Testis (tissue), 2 donors: ENCODE measurements at regions not wholly inside any gene's neighbourhood (a gene's known extent, or its start where the extent isn't known, plus 50 kb on each side); places are given as distances from the start of the nearest gene placed in this dataset.

Experiments used
- DNase-seq: peaks from one replicate; pipeline ENCODE4 v3.0.0-alpha.2; 2019
- H3K27ac ChIP-seq, 2 donors: fragments of 200-600 bp; sonication (generic); one replicate each; pipeline ENCODE4 v1.5.1; 2019
- H3K27me3 ChIP-seq: fragments of 200-600 bp; sonication (generic); one replicate; pipeline ENCODE4 v1.5.1; 2019
- H3K36me3 ChIP-seq: fragments of 200-600 bp; sonication (generic); one replicate; pipeline ENCODE4 v1.5.1; 2017; ENCODE audit warnings: low read depth; ENCODE audit errors: missing control alignments
- H3K4me1 ChIP-seq: fragments of 200-600 bp; sonication (generic); one replicate; pipeline ENCODE4 v1.5.1; 2019
- H3K4me3 ChIP-seq, 2 donors: fragments of 200-600 bp; sonication (generic); one replicate each; pipeline ENCODE4 v1.5.1; 2017 to 2019
- H3K9me3 ChIP-seq: fragments of 200-600 bp; sonication (generic); one replicate; pipeline ENCODE4 v1.5.1; 2017
- CTCF ChIP-seq, 3 experiments: fragments of 450-650 bp in 2 of 3; fragments of 200-600 bp in 1 of 3; sonication (generic) in 1 of 3; IDR thresholded peaks; one replicate each; pipeline ENCODE4 v1.5.1; 2016 to 2019; ENCODE audit warnings: antibody characterized with exemption in 3 of 3, mild to moderate bottlenecking in 2 of 3, moderate library complexity in 1 of 3
- POLR2A ChIP-seq: fragments of 450-650 bp; IDR thresholded peaks from one replicate; pipeline ENCODE4 v1.6.1; 2017; ENCODE audit warnings: antibody characterized with exemption, mild to moderate bottlenecking, moderate library complexity
- WGBS, 2 donors: methylation state at CpG; one replicate each; pipeline ENCODE4 v1.1.5; 2018; 5-methylcytosine and 5-hydroxymethylcytosine counted together
- intact Hi-C: fragments of 100-400 bp; cut with DNase I; formaldehyde crosslinking; loops from one replicate; pipeline ENCODE4 v1.15.1; 2023; ENCODE audit warnings: low total_unique reads

- intact Hi-C loops, result no loop called here
- WGBS, 2 donors, result 92 to 95% methylated on average over 5 of the region's 5 CpGs
- Histone ChIP-seq H3K27me3 (no peaks in the 10 kb centered on the region), H3K27ac (no peak overlapping the region), H3K9me3 (no peaks in the 10 kb centered on the region), H3K4me1 (no peaks in the 10 kb centered on the region), H3K36me3 (no peaks in the 10 kb centered on the region), H3K4me3 (no peak overlapping the region)
- no peak for TF ChIP-seq CTCF (IDR thresholded peaks at IDR 0.05)
- no peak for TF ChIP-seq POLR2A
- no peak for DNase-seq
These were observed 98.1 kb downstream of the SREK1 start for GRCh38 chr5:66242050-66242715.

DNA sequence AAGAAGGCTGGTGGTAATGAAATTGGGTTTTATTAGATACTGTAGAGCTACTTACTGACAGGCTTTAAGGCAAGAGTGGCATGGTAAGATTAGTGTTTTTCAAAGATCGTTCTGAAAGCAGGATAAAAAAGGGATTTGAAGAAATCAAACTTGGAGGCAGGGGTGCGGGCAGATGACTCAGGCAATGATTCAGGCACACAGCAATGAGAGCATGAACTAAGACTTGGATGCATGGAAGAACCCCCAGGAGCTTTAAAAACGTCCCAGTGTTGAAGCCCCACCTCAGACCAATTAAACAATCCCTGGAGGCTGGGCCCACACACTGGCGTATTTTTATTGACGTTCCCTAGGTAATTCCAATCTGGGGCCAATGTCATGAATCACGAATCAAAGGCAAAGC is 102.5 kb downstream of the SREK1 start:
- TF ChIP-seq CTCF (IDR thresholded peaks at IDR 0.05) (no peak), POLR2A (no peak)
- no peaks in the 10 kb centered on the region for H3K4me1 ChIP-seq
- H3K36me3 ChIP-seq, result no peaks in the 10 kb centered on the region
- H3K27ac ChIP-seq, result no peak overlapping the region
- intact Hi-C loops, result no loop called here
- H3K4me3 ChIP-seq, result no peak overlapping the region
- H3K27me3 ChIP-seq, result no peaks in the 10 kb centered on the region
- no peak for DNase-seq
- H3K9me3 ChIP-seq, result no peaks in the 10 kb centered on the region
- WGBS, 2 donors, result 76 to 82% methylated on average over 6 of the region's 6 CpGs

DNA sequence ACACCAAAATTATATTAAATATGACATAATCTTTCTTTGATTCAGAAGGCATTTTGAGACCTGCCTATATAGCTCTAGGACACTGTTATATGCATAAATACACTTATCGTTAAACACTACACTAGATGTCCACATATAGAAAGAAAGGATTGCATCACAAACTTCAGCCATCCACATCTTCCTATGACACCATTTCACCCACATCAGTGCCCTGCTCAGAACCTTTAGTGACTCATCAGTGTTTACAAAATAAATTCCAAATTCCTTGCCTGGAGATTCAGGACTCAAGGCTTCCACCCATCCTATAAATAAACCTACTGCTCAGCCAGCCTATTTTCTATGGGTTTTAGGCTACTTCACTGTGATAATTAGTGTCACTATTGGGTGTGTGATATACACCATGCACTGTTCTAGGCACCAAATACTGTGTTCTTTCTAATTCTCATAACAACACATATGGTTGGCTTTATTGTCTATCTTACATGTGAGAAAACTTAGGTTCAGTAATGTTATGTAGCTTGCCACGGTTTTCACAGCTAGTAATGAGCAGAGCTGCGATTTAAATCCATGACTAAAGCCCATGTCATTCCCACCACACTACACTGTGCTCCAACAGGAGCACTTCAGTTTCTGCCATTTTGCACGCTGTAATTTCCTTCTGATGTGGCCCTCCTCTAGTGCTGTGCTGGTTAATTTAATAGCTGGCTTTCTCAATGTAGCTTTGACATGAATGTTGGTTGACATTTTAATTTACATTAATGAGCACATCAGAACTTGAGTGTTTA is 103.3 kb downstream of the SREK1 start:
- Histone ChIP-seq H3K4me1 (no peaks in the 10 kb centered on the region), H3K9me3 (no peaks in the 10 kb centered on the region), H3K4me3 (no peak overlapping the region), H3K27ac (no peak overlapping the region), H3K36me3 (no peaks in the 10 kb centered on the region), H3K27me3 (no peaks in the 10 kb centered on the region)
- DNase-seq, result no peak
- TF ChIP-seq POLR2A (no peak), CTCF (IDR thresholded peaks at IDR 0.05) (no peak)
- intact Hi-C loops, result no loop called here
- WGBS, 2 donors, result 74 to 83% methylated on average over 4 of the region's 4 CpGs

GRCh38 chr5:66248874-66249273 is 104.8 kb downstream of the SREK1 start:
- intact Hi-C loops, result no loop called here
- Histone ChIP-seq H3K4me1 (no peaks in the 10 kb centered on the region), H3K36me3 (no peaks in the 10 kb centered on the region), H3K27me3 (no peaks in the 10 kb centered on the region), H3K27ac (no peak overlapping the region), H3K4me3 (no peak overlapping the region), H3K9me3 (no peaks in the 10 kb centered on the region)
- 72 to 76% methylated on average over 2 of the region's 2 CpGs for WGBS, 2 donors
- DNase-seq, result no peak
- TF ChIP-seq CTCF (IDR thresholded peaks at IDR 0.05) (no peak), POLR2A (no peak)
